Suprapubic skin (tissue), 4 donors: ENCODE measurements at regions not wholly inside any gene's neighbourhood (a gene's known extent, or its start where the extent isn't known, plus 50 kb on each side); places are given as distances from the start of the nearest gene placed in this dataset.

ENCODE experiments used
- DNase-seq, 2 donors: peaks; one replicate each; pipeline ENCODE4 v3.0.0-alpha.2; 2019; ENCODE audit warnings: low spot score in 2 of 2
- H3K27ac ChIP-seq: fragments of 200-600 bp; sonication (generic); one replicate; pipeline ENCODE4 v1.5.1; 2019
- H3K27me3 ChIP-seq: fragments of 200-600 bp; sonication (generic); one replicate; pipeline ENCODE4 v1.5.1; 2019
- H3K36me3 ChIP-seq: fragments of 200-600 bp; sonication (generic); one replicate; pipeline ENCODE4 v1.5.1; 2019
- H3K4me1 ChIP-seq: fragments of 200-600 bp; sonication (generic); one replicate; pipeline ENCODE4 v1.5.1; 2019
- H3K4me3 ChIP-seq: fragments of 200-600 bp; sonication (generic); one replicate; pipeline ENCODE4 v1.5.1; 2019; ENCODE audit warnings: mild to moderate bottlenecking
- H3K9me3 ChIP-seq: fragments of 200-600 bp; sonication (generic); one replicate; pipeline ENCODE4 v1.5.1; 2019
- EP300 ChIP-seq: sonication (generic); formaldehyde crosslinking; IDR thresholded peaks from one replicate; pipeline ENCODE4 v1.6.1; 2017; ENCODE audit warnings: antibody characterized with exemption
- POLR2A ChIP-seq, 2 donors: fragments of 450-650 bp; IDR thresholded peaks; one replicate each; pipeline ENCODE4 v1.6.1; 2017; ENCODE audit warnings: antibody characterized with exemption in 2 of 2, mild to moderate bottlenecking in 2 of 2, moderate library complexity in 2 of 2
- POLR2AphosphoS5 ChIP-seq, 3 donors: sonication (generic); formaldehyde crosslinking; IDR thresholded peaks; one replicate each; pipeline ENCODE4 v1.6.1; 2017; ENCODE audit warnings: antibody characterized with exemption in 3 of 3
- WGBS: methylation state at CpG from one replicate; pipeline ENCODE4 v1.1.5; 2018; 5-methylcytosine and 5-hydroxymethylcytosine counted together
- TF ChIP-seq, protein P1 (sequence below), 2 donors: fragments of 200-600 bp in 1 of 2; fragments of 450-650 bp in 1 of 2; sonication (generic) in 1 of 2; IDR thresholded peaks; one replicate each; pipeline ENCODE4 v1.5.1; 2016 to 2019; ENCODE audit warnings: antibody characterized with exemption in 2 of 2, mild to moderate bottlenecking in 1 of 2, moderate library complexity in 1 of 2

DNA sequence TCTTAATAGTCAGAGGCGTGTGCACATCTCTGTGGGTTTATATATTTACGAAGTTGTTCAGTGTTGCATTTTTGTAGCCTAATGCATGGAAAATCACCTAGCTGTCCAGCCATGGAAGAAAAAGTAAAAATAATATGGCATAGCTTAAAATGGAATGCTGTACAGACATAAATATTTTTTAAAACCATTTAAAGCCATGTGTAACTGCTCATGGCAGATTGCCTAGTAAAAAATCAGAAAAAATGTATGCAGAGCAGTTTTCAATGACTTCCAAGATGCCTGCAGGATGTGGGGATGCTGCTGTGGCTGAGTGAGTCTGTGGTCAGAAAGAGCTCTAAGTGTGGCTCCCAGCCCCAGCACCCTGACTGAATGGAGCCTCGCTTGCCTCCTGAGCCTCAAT lies 64.8 kb upstream of the ALKAL2 start:
- no peak for DNase-seq
- no peaks in the 10 kb centered on the region for H3K36me3 ChIP-seq
- H3K4me3 ChIP-seq, result no peak overlapping the region
- WGBS, result 64% methylated on average over 3 of the region's 3 CpGs
- TF ChIP-seq POLR2AphosphoS5 (IDR thresholded peaks at IDR 0.05) (no peak), EP300 (no peak), POLR2A (IDR thresholded peaks at IDR 0.05) (no peak)
- TF ChIP-seq, protein P1, sequence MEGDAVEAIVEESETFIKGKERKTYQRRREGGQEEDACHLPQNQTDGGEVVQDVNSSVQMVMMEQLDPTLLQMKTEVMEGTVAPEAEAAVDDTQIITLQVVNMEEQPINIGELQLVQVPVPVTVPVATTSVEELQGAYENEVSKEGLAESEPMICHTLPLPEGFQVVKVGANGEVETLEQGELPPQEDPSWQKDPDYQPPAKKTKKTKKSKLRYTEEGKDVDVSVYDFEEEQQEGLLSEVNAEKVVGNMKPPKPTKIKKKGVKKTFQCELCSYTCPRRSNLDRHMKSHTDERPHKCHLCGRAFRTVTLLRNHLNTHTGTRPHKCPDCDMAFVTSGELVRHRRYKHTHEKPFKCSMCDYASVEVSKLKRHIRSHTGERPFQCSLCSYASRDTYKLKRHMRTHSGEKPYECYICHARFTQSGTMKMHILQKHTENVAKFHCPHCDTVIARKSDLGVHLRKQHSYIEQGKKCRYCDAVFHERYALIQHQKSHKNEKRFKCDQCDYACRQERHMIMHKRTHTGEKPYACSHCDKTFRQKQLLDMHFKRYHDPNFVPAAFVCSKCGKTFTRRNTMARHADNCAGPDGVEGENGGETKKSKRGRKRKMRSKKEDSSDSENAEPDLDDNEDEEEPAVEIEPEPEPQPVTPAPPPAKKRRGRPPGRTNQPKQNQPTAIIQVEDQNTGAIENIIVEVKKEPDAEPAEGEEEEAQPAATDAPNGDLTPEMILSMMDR (IDR thresholded peaks at IDR 0.05), result no peak
- H3K27ac ChIP-seq, result no peak overlapping the region
- no peaks in the 10 kb centered on the region for H3K4me1 ChIP-seq
- H3K9me3 ChIP-seq, result no peaks in the 10 kb centered on the region
- H3K27me3 ChIP-seq, result peaks cover 11% of the 10 kb centered on the region

DNA sequence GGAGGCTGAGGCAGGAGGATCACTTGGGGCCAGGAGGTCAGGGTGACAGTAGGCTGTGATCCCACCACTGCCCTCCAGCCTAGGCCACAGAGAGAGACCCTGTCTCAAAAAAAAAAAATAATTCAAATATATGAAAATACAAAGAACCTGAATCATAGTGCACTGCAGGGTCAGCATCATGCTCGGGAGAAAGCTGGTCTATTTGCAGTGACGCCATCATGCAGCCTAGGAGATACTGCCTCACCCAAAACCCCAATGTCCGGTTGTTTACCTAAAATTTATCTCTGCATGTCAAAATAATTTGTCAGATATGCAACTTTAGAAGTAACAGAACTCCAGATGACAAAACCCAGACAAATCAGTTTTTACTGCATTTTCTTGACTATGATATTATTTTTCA lies 61.5 kb upstream of the ALKAL2 start:
- 76% methylated on average over 3 of the region's 3 CpGs for WGBS
- H3K9me3 ChIP-seq, result no peaks in the 10 kb centered on the region
- no peak overlapping the region for H3K27ac ChIP-seq
- H3K36me3 ChIP-seq, result no peaks in the 10 kb centered on the region
- DNase-seq, result no peak
- no peaks in the 10 kb centered on the region for H3K27me3 ChIP-seq
- no peak for TF ChIP-seq POLR2A (IDR thresholded peaks at IDR 0.05)
- TF ChIP-seq, protein P1 (IDR thresholded peaks at IDR 0.05), result no peak
- no peak for TF ChIP-seq POLR2AphosphoS5 (IDR thresholded peaks at IDR 0.05)
- no peak for TF ChIP-seq EP300
- no peak overlapping the region for H3K4me3 ChIP-seq
- no peaks in the 10 kb centered on the region for H3K4me1 ChIP-seq

GRCh38 chr2:348361-348916 lies 60.5 kb upstream of the ALKAL2 start:
- WGBS, result 54% methylated on average over 8 of the region's 8 CpGs
- H3K9me3 ChIP-seq, result no peaks in the 10 kb centered on the region
- no peak for DNase-seq
- no peaks in the 10 kb centered on the region for H3K36me3 ChIP-seq
- no peaks in the 10 kb centered on the region for H3K4me1 ChIP-seq
- TF ChIP-seq POLR2AphosphoS5 (IDR thresholded peaks at IDR 0.05) (no peak), EP300 (no peak), POLR2A (IDR thresholded peaks at IDR 0.05) (no peak)
- TF ChIP-seq, protein P1 (IDR thresholded peaks at IDR 0.05), result no peak
- no peak overlapping the region for H3K4me3 ChIP-seq
- H3K27me3 ChIP-seq, result no peaks in the 10 kb centered on the region
- no peak overlapping the region for H3K27ac ChIP-seq

GRCh38 chr2:344811-345210 lies 56.9 kb upstream of the ALKAL2 start:
- WGBS, result 68% methylated on average over 4 of the region's 4 CpGs
- H3K9me3 ChIP-seq, result no peaks in the 10 kb centered on the region
- H3K36me3 ChIP-seq, result no peaks in the 10 kb centered on the region
- no peaks in the 10 kb centered on the region for H3K4me1 ChIP-seq
- H3K27ac ChIP-seq, result no peak overlapping the region
- TF ChIP-seq POLR2A (IDR thresholded peaks at IDR 0.05) (no peak), EP300 (no peak), POLR2AphosphoS5 (IDR thresholded peaks at IDR 0.05) (no peak)
- TF ChIP-seq, protein P1 (IDR thresholded peaks at IDR 0.05), result no peak
- DNase-seq, result no peak
- H3K27me3 ChIP-seq, result no peaks in the 10 kb centered on the region
- H3K4me3 ChIP-seq, result no peak overlapping the region

DNA sequence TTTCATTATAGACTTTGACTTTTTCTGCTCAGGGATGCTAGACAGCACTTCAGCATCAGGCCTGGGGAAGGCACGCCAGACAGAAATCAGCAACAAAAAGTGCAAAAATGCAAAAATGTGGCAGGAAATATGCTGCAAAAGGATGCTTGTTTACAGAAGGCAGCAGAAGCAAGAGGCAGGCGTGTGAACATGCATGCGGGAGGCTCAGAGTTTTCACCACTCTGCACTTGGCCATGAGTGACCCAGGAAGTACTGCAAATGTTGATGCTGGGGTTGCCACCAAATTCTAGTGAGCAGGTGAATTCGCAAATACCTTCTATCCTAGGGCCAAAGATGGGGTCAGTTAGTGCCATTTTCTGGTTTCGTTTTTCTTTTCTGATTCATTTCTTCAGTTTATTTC lies 55.5 kb upstream of the ALKAL2 start:
- H3K27me3 ChIP-seq, result no peaks in the 10 kb centered on the region
- no peaks in the 10 kb centered on the region for H3K36me3 ChIP-seq
- peaks cover 4% of the 10 kb centered on the region for H3K9me3 ChIP-seq
- no peak overlapping the region for H3K27ac ChIP-seq
- 83% methylated on average over 5 of the region's 5 CpGs for WGBS
- DNase-seq, result no peak
- no peak for TF ChIP-seq POLR2AphosphoS5 (IDR thresholded peaks at IDR 0.05)
- no peak for TF ChIP-seq POLR2A (IDR thresholded peaks at IDR 0.05)
- TF ChIP-seq, protein P1 (IDR thresholded peaks at IDR 0.05), result no peak
- no peak for TF ChIP-seq EP300
- H3K4me1 ChIP-seq, result no peaks in the 10 kb centered on the region
- no peak overlapping the region for H3K4me3 ChIP-seq
